SK-N-SH (cell line): ENCODE measurements at regions not wholly inside any gene's neighbourhood (a gene's known extent, or its start where the extent isn't known, plus 50 kb on each side); places are given as distances from the start of the nearest gene placed in this dataset.

ENCODE experiments used
- CTCF ChIA-PET: fragments of 300-600, 350-600 bp; formaldehyde crosslinking; extraction: SDS; loops from one replicate; lab custom pipeline; 2021; lab: Yijun Ruan, JAX
- POLR2A ChIA-PET: fragments of 350-600 bp; sonication (Branson Sonifier 250); formaldehyde crosslinking; extraction: SDS; loops from one replicate; lab custom pipeline; 2020; ENCODE audit warnings: antibody characterized with exemption, inconsistent platforms; lab: Yijun Ruan, JAX
- DNase-seq: peaks from one replicate; pipeline ENCODE4 v3.0.0; 2012
- H2AFZ ChIP-seq: fragments of 200-600 bp; sonication (generic); 2 replicates; pipeline ENCODE4 v1.8.1; 2016; ENCODE audit warnings: antibody characterized with exemption, mild to moderate bottlenecking, low read depth
- H3F3A ChIP-seq: fragments of 200-600 bp; sonication (generic); replicated peaks from 2 replicates; pipeline ENCODE3; 2016; ENCODE audit warnings: antibody characterized with exemption, mild to moderate bottlenecking; ENCODE audit not compliant: insufficient read depth
- H3K27ac ChIP-seq, 2 experiments: fragments of 200-500 bp in 1 of 2; fragments of 200-600 bp in 1 of 2; sonication (Bioruptor generic) in 1 of 2; sonication (generic), shearing (Covaris generic) in 1 of 2; 2 replicates each; pipeline versions ENCODE4 v1.5.1 to v1.6.1; 2014 to 2016; ENCODE audit warnings: low read depth in 2 of 2, inconsistent platforms in 1 of 2, low read length in 1 of 2, mild to moderate bottlenecking in 1 of 2, mixed read lengths in 1 of 2
- H3K27me3 ChIP-seq: fragments of 200-600 bp; sonication (generic), shearing (Covaris generic); 2 replicates; pipeline ENCODE4 v1.6.1; 2016; ENCODE audit warnings: mixed run types; ENCODE audit not compliant: insufficient read depth
- H3K36me3 ChIP-seq, 2 experiments: fragments of 200-500 bp in 1 of 2; fragments of 200-600 bp in 1 of 2; sonication (Bioruptor generic) in 1 of 2; sonication (generic) in 1 of 2; replicated peaks in 1 of 2; 2 replicates each; pipeline versions ENCODE3 to v1.5.1; 2014 to 2016; ENCODE audit warnings: low read length in 1 of 2, mild to moderate bottlenecking in 1 of 2; ENCODE audit not compliant: insufficient read depth in 2 of 2, control insufficient read depth in 1 of 2
- H3K4me1 ChIP-seq, 2 experiments: fragments of 200-500 bp in 1 of 2; fragments of 200-600 bp in 1 of 2; sonication (Bioruptor generic) in 1 of 2; sonication (generic), shearing (Covaris generic) in 1 of 2; 2 replicates each; pipeline versions ENCODE4 v1.5.1 to v1.6.1; 2014 to 2016; ENCODE audit warnings: low read depth in 1 of 2, low read length in 1 of 2, mixed run types in 1 of 2; ENCODE audit not compliant: insufficient read depth in 2 of 2, control insufficient read depth in 1 of 2
- H3K4me2 ChIP-seq: fragments of 200-600 bp; sonication (generic), shearing (Covaris generic); 2 replicates; pipeline ENCODE4 v1.6.1; 2017; ENCODE audit warnings: mixed run types
- H3K4me3 ChIP-seq, 2 experiments: fragments of 200-500 bp in 1 of 2; fragments of 200-600 bp in 1 of 2; sonication (Bioruptor generic) in 1 of 2; sonication (generic), shearing (Covaris generic) in 1 of 2; 2 replicates each; pipeline versions ENCODE4 v1.5.1 to v1.8.1; 2014 to 2016; ENCODE audit warnings: low read depth in 2 of 2, inconsistent platforms in 1 of 2, low read length in 1 of 2, mild to moderate bottlenecking in 1 of 2, mixed read lengths in 1 of 2, moderate library complexity in 1 of 2
- H3K79me2 ChIP-seq: fragments of 200-600 bp; sonication (generic); 2 replicates; pipeline ENCODE4 v1.8.1; 2017; ENCODE audit warnings: mild to moderate bottlenecking; ENCODE audit not compliant: insufficient read depth
- H3K9ac ChIP-seq: fragments of 200-600 bp; sonication (generic); 2 replicates; pipeline ENCODE4 v1.6.1; 2017; ENCODE audit warnings: mixed run types
- H3K9me2 ChIP-seq: fragments of 200-600 bp; sonication (generic); 2 replicates; pipeline ENCODE4 v1.6.1; 2017; ENCODE audit warnings: mixed run types
- H3K9me3 ChIP-seq: fragments of 200-600 bp; sonication (generic); 2 replicates; pipeline ENCODE4 v1.6.1; 2017; ENCODE audit warnings: mixed run types, mild to moderate bottlenecking, moderate library complexity
- H4K20me1 ChIP-seq: fragments of 200-600 bp; sonication (generic); 2 replicates; pipeline ENCODE4 v1.6.1; 2017; ENCODE audit warnings: mild to moderate bottlenecking, mixed run types; ENCODE audit not compliant: insufficient read depth
- CTCF ChIP-seq: fragments of 200-600 bp; sonication (generic); IDR thresholded peaks from 2 replicates; pipeline ENCODE4 v1.6.1; 2017; ENCODE audit warnings: antibody characterized with exemption, mild to moderate bottlenecking, moderate library complexity
- ELF1 ChIP-seq: IDR thresholded peaks from 2 replicates; pipeline ENCODE4 v1.4.0; 2012
- FOXM1 ChIP-seq: IDR thresholded peaks from 2 replicates; pipeline ENCODE4 v1.4.0; 2012; ENCODE audit warnings: low read depth, mild to moderate bottlenecking
- GABPA ChIP-seq: IDR thresholded peaks from 2 replicates; pipeline ENCODE4 v1.4.0; 2012; ENCODE audit warnings: low read depth, mild to moderate bottlenecking
- JUND ChIP-seq: IDR thresholded peaks from 2 replicates; pipeline ENCODE4 v1.4.0; 2012
- MEF2A ChIP-seq: IDR thresholded peaks from 2 replicates; pipeline ENCODE4 v1.4.0; 2012; ENCODE audit warnings: low read depth, borderline replicate concordance
- MXI1 ChIP-seq: IDR thresholded peaks from 2 replicates; pipeline ENCODE4 v1.6.1; 2012; ENCODE audit warnings: mild to moderate bottlenecking, low read depth, low read length, improper control_type of control experiment
- NFIC ChIP-seq: IDR thresholded peaks from 2 replicates; pipeline ENCODE4 v1.4.0; 2012; ENCODE audit warnings: borderline replicate concordance
- POLR2AphosphoS5 ChIP-seq: IDR thresholded peaks from 2 replicates; pipeline ENCODE4 v1.6.1; 2012; ENCODE audit warnings: low read depth, low read length
- RCOR1 ChIP-seq: fragments of 150-350 bp; IDR thresholded peaks from 2 replicates; pipeline ENCODE4 v1.6.1; 2017; ENCODE audit warnings: antibody characterized with exemption, low read length
- SIN3A ChIP-seq: IDR thresholded peaks from 2 replicates; pipeline ENCODE4 v1.6.1; 2012; ENCODE audit warnings: low read depth, mild to moderate bottlenecking, low read length, moderate library complexity, borderline replicate concordance
- USF2 ChIP-seq: fragments of 150-350 bp; IDR thresholded peaks from 2 replicates; pipeline ENCODE4 v1.6.1; 2017; ENCODE audit warnings: antibody characterized with exemption, low read length, low read depth, borderline replicate concordance
- ZBTB33 ChIP-seq: IDR thresholded peaks from 2 replicates; pipeline ENCODE4 v1.4.0; 2012; ENCODE audit warnings: low read depth, borderline replicate concordance
- WGBS: methylation state at CpG from one replicate; pipeline ENCODE4 v1.1.6; 2017; ENCODE audit warnings: low lambda C conversion rate; 5-methylcytosine and 5-hydroxymethylcytosine counted together

- CTCF ChIA-PET, result interaction anchor here (1.3 kb wide), 1 partner anchor 17 kb away, joined by 4 read pairs; no protein-coding TSS in a partner anchor
- Histone ChIP-seq H3F3A (no peaks in the 10 kb centered on the region), H3K79me2 (no peaks in the 10 kb centered on the region), H3K4me1 (no peaks in the 10 kb centered on the region)
- 25% methylated on average over 3 of the region's 4 CpGs for WGBS
- no peak for TF ChIP-seq MEF2A
- no peak for TF ChIP-seq ELF1
- TF ChIP-seq NFIC, result no peak
- TF ChIP-seq JUND, result no peak
- TF ChIP-seq ZBTB33, result no peak
- TF ChIP-seq SIN3A, result no peak
- no peak for TF ChIP-seq GABPA
- TF ChIP-seq FOXM1, result no peak
- TF ChIP-seq MXI1, result no peak
- TF ChIP-seq CTCF, result no peak
- TF ChIP-seq, all 33 proteins: peak for 0
- no peak overlapping the region for H3K4me2 ChIP-seq
- no peak for DNase-seq
- POLR2A ChIA-PET, result no interaction called here
- no peak overlapping the region for H3K9ac ChIP-seq
- H3K27ac ChIP-seq, result no peak overlapping the region
- H3K9me2 ChIP-seq, result no peaks in the 10 kb centered on the region
- H3K9me3 ChIP-seq, result 0 out of 2 replicates have a peak, but pooled peaks cover 3% of the 10 kb centered on the region
- H2AFZ ChIP-seq, result no peak overlapping the region
- no peaks in the 10 kb centered on the region; the same call in 1 of the 2 replicates for H3K27me3 ChIP-seq
- H3K4me3 ChIP-seq, result no peak overlapping the region
- H3K36me3 ChIP-seq, result no peaks in the 10 kb centered on the region
- no peaks in the 10 kb centered on the region for H4K20me1 ChIP-seq
Measured at GRCh38 chr20:40536808-40537207, 152.2 kb downstream of the MAFB start.

- Histone ChIP-seq H3K9me2 (no peaks in the 10 kb centered on the region), H3K4me3 (no peak overlapping the region), H3K9ac (no peak overlapping the region), H2AFZ (no peak overlapping the region), H3K36me3 (no peaks in the 10 kb centered on the region), H3K79me2 (no peaks in the 10 kb centered on the region), H3K27ac (no peak overlapping the region), H3F3A (no peaks in the 10 kb centered on the region), H3K4me1 (no peaks in the 10 kb centered on the region), H3K27me3 (no peaks in the 10 kb centered on the region), H3K9me3 (peaks cover 7% of the 10 kb centered on the region; the same call in 1 of the 2 replicates), H3K4me2 (no peak overlapping the region), H4K20me1 (no peaks in the 10 kb centered on the region)
- no peak for DNase-seq
- TF ChIP-seq ZBTB33 (no peak), POLR2AphosphoS5 (no peak), USF2 (no peak), RCOR1 (no peak), SIN3A (no peak), GABPA (no peak), NFIC (no peak)
- ChIA-PET CTCF (no interaction called here), POLR2A (no interaction called here)
- WGBS, result 39% methylated on average over 8 of the region's 8 CpGs
Measured at GRCh38 chr20:40535816-40536215, 153.2 kb downstream of the MAFB start.
